ENCODE measurements at regions not wholly inside any gene's neighbourhood (a gene's known extent, or its start where the extent isn't known, plus 50 kb on each side); places are given as distances from the start of the nearest gene placed in this dataset.

GRCh38 chr2:13255485-13255884 lies 538.7 kb downstream of the TRIB2 start:
- no peak for TF ChIP-seq EP300 (IDR thresholded peaks at IDR 0.05)
- TF ChIP-seq CTCF (IDR thresholded peaks at IDR 0.05): no peak
- no peak for TF ChIP-seq POLR2A (IDR thresholded peaks at IDR 0.05)

All from tibial nerve (tissue), 4 donors.